MCF 10A (cell line): ENCODE measurements at regions not wholly inside any gene's neighbourhood (a gene's known extent, or its start where the extent isn't known, plus 50 kb on each side); places are given as distances from the start of the nearest gene placed in this dataset.

Source experiments
- BruUV-seq: library from RNA; stranded (reverse); fragments of 400-500 nt; replicated peaks from 2 replicates; lab custom pipeline; 2021; lab: Mats Ljungman, UMichigan
- CTCF ChIA-PET: fragments of 300-600 bp; sonication (Branson Sonifier 250); formaldehyde crosslinking; extraction: SDS; loops from one replicate; lab custom pipeline; 2021; ENCODE audit warnings: antibody characterized with exemption, inconsistent platforms; lab: Yijun Ruan, JAX
- POLR2A ChIA-PET: fragments of 300-600, 350-650 bp; sonication (Branson Sonifier 250); formaldehyde crosslinking; extraction: SDS; loops from one replicate; lab custom pipeline; 2020; ENCODE audit warnings: antibody characterized with exemption, inconsistent platforms; lab: Yijun Ruan, JAX
- DNase-seq: peaks from one replicate; pipeline ENCODE4 v3.0.0-alpha.2; 2018; ENCODE audit not compliant: unreplicated experiment
- H3K27ac Mint-ChIP-seq: one replicate; pipeline ENCODE4 v1.8.0; 2022; ENCODE audit warnings: mild to moderate bottlenecking, low read depth, mixed read lengths; ENCODE audit not compliant: unreplicated experiment
- H3K27me3 Mint-ChIP-seq: one replicate; pipeline ENCODE4 v1.8.0; 2022; ENCODE audit warnings: mixed read lengths; ENCODE audit not compliant: insufficient read depth, unreplicated experiment
- H3K36me3 Mint-ChIP-seq: one replicate; pipeline ENCODE4 v1.8.0; 2022; ENCODE audit warnings: mild to moderate bottlenecking, moderate library complexity, mixed read lengths; ENCODE audit not compliant: insufficient read depth, unreplicated experiment
- H3K4me1 Mint-ChIP-seq: one replicate; pipeline ENCODE4 v1.8.0; 2022; ENCODE audit warnings: mixed read lengths; ENCODE audit not compliant: insufficient read depth, unreplicated experiment
- H3K4me3 Mint-ChIP-seq: one replicate; pipeline ENCODE4 v1.8.0; 2022; ENCODE audit warnings: mild to moderate bottlenecking, moderate library complexity, mixed read lengths; ENCODE audit not compliant: unreplicated experiment
- H3K9me3 Mint-ChIP-seq: one replicate; pipeline ENCODE4 v1.8.0; 2022; ENCODE audit warnings: mixed read lengths; ENCODE audit not compliant: unreplicated experiment
- intact Hi-C: fragments of 100-400 bp; cut with micrococcal nuclease; formaldehyde crosslinking; loops from 2 replicates; pipeline ENCODE4 v1.14.1; 2022
- TF ChIP-seq, protein P1 (sequence below): fragments of 200-600 bp; IDR thresholded peaks from one replicate; pipeline ENCODE4 v1.8.0; 2022; ENCODE audit warnings: antibody characterized with exemption, mild to moderate bottlenecking; ENCODE audit not compliant: unreplicated experiment

DNA sequence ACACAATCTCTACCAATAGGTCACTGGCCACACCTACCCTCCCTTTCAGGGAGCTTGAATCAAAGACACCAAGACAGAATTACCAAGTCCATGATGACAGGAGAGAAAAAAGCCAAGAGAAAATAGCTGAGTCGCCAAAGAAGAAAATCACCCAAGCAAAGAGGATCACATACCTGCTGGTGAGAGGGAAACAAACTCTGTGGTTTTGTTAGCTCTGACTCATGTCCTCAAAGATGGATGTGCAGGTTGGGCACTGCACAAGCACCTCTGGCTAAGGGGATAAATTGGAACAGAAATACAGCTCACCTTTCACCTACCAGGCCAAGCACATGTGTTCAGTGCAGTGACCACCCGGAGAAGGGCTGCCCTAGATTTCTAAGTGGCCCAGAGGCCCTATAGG, 114.8 kb downstream of the TFAP2A start:
- peak; percentile 67 for DNase-seq
- BruUV-seq, result no TSS peak
- TF ChIP-seq, protein P1, sequence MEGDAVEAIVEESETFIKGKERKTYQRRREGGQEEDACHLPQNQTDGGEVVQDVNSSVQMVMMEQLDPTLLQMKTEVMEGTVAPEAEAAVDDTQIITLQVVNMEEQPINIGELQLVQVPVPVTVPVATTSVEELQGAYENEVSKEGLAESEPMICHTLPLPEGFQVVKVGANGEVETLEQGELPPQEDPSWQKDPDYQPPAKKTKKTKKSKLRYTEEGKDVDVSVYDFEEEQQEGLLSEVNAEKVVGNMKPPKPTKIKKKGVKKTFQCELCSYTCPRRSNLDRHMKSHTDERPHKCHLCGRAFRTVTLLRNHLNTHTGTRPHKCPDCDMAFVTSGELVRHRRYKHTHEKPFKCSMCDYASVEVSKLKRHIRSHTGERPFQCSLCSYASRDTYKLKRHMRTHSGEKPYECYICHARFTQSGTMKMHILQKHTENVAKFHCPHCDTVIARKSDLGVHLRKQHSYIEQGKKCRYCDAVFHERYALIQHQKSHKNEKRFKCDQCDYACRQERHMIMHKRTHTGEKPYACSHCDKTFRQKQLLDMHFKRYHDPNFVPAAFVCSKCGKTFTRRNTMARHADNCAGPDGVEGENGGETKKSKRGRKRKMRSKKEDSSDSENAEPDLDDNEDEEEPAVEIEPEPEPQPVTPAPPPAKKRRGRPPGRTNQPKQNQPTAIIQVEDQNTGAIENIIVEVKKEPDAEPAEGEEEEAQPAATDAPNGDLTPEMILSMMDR, result no peak
- Mint-ChIP-seq H3K36me3 (no peaks in the 10 kb centered on the region), H3K9me3 (no peaks in the 10 kb centered on the region), H3K4me3 (no peak overlapping the region), H3K27me3 (no peaks in the 10 kb centered on the region), H3K4me1 (peaks cover 8% of the 10 kb centered on the region), H3K27ac (peak overlapping the region; percentile 50)
- ChIA-PET POLR2A (interaction anchor here (0.6 to 4.9 kb wide), 6 partner anchors 10 to 162 kb away, joined by 3 to 17 read pairs (median 6); no protein-coding TSS in a partner anchor), CTCF (no interaction called here)
- intact Hi-C loops, result no loop called here

DNA sequence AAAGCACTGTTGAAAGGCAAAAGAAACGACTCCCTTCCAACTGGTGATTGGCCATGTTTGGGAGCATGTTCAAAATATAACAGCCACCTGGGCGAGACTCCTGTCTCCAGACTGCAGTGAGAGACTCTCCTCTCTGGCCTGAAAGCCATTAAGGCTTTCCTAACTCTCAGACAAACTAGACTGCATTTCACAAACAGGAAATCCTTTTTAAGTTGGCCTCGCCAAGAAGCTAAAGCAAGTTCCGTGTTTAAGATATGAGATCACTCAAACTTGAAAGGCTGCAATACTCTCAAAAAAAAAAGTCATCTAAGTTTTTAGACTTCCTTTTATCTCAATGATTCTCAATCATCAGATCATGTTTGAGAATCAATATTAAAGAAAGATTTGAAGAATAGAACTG, 117.0 kb downstream of the TFAP2A start:
- no peak for DNase-seq
- Mint-ChIP-seq H3K27ac (no peak overlapping the region), H3K27me3 (no peaks in the 10 kb centered on the region), H3K4me3 (no peak overlapping the region), H3K4me1 (peaks cover 8% of the 10 kb centered on the region), H3K9me3 (peaks cover 6% of the 10 kb centered on the region), H3K36me3 (no peaks in the 10 kb centered on the region)
- ChIA-PET POLR2A (no interaction called here), CTCF (no interaction called here)
- no TSS peak for BruUV-seq
- intact Hi-C loops, result no loop called here
- TF ChIP-seq, protein P1, result no peak

DNA sequence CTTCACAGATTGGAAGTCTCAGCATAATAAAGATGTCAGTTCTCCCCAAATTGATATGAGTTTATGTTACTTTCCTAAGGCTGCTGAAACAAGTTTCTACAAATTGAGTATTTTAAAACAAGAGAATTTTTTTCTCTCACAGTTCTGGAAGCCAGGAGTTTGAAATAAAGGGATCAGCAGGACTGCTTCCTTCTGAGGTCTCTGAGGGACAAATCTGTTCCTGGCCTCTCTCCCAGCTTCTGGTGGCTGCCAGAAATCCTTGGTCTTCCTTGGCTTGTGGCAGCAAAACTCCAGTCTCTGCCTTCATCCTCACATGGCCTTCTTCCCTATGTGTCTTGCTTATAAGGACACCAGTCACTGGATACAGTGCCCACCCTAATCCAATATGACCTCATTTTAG, 136.1 kb downstream of the TFAP2A start:
- ChIA-PET CTCF (no interaction called here), POLR2A (no interaction called here)
- Mint-ChIP-seq H3K27ac (no peak overlapping the region), H3K36me3 (no peaks in the 10 kb centered on the region), H3K4me1 (peaks cover 7% of the 10 kb centered on the region), H3K9me3 (peaks cover 10% of the 10 kb centered on the region), H3K4me3 (no peak overlapping the region), H3K27me3 (no peaks in the 10 kb centered on the region)
- no TSS peak for BruUV-seq
- TF ChIP-seq, protein P1, result no peak
- DNase-seq, result no peak
- intact Hi-C loops, result no loop called here

DNA sequence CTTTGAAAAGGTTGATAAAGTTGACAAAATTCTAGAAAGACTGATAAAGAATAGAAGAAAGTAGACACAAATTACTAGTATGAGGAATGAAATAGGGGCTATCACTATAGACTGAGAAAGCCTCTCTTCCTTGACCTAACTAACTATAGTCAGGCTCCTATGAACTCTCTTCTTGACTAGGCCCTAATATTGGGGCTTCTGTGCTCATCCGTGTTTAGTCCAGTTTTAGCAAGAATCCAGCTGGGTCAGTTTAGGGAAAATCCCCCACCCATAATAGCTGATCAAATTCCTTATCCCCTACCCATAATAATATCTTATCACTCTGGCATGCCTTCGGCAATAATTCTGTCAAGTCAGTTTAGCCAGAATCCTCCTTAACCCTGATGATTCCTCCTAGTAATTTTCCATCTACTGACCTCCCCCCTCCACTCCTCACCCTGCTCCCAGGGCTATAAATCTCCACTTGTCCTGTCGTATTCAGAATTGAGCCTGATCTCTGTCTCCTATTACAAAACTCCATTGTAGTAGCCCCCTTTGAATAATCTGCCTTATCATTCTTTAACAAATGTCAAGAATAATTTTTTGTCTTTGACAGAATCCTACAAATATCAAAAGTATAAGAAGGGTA, 138.1 kb downstream of the TFAP2A start:
- no peak overlapping the region for H3K4me3 Mint-ChIP-seq
- H3K4me1 Mint-ChIP-seq, result peaks cover 18% of the 10 kb centered on the region
- CTCF ChIA-PET, result no interaction called here
- intact Hi-C loops, result no loop called here
- no peaks in the 10 kb centered on the region for H3K36me3 Mint-ChIP-seq
- no TSS peak for BruUV-seq
- peaks cover 10% of the 10 kb centered on the region for H3K9me3 Mint-ChIP-seq
- TF ChIP-seq, protein P1, result no peak
- no peak for DNase-seq
- H3K27me3 Mint-ChIP-seq, result no peaks in the 10 kb centered on the region
- peak overlapping the region; percentile 59 for H3K27ac Mint-ChIP-seq
- POLR2A ChIA-PET, result no interaction called here
